ENCODE measurements at regions not wholly inside any gene's neighbourhood (a gene's known extent, or its start where the extent isn't known, plus 50 kb on each side); places are given as distances from the start of the nearest gene placed in this dataset.

DNA sequence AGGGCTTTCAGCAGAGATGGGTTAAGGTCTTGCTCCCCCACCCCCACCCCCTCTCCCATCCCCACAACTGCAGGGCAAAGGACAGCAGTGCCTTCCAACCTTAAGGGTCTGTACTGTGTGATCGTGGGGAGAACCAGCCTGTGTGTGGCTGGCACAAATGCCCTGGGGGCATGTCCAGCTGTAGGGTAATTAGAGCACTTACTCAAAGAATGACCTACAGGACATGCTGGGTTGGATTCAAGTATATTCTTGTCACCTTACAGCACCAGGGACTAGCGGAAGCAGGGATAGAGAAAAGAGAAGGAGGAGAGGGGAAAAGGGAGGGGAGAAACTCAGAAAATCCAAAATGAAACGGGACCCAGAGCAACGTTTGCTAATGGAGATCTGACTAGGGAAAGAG, 191.3 kb upstream of the GATB start:
- TF ChIP-seq, protein P1, sequence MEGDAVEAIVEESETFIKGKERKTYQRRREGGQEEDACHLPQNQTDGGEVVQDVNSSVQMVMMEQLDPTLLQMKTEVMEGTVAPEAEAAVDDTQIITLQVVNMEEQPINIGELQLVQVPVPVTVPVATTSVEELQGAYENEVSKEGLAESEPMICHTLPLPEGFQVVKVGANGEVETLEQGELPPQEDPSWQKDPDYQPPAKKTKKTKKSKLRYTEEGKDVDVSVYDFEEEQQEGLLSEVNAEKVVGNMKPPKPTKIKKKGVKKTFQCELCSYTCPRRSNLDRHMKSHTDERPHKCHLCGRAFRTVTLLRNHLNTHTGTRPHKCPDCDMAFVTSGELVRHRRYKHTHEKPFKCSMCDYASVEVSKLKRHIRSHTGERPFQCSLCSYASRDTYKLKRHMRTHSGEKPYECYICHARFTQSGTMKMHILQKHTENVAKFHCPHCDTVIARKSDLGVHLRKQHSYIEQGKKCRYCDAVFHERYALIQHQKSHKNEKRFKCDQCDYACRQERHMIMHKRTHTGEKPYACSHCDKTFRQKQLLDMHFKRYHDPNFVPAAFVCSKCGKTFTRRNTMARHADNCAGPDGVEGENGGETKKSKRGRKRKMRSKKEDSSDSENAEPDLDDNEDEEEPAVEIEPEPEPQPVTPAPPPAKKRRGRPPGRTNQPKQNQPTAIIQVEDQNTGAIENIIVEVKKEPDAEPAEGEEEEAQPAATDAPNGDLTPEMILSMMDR (IDR thresholded peaks at IDR 0.05; ENCODE audit: low read depth, low read length, poor library complexity, severe bottlenecking) = no peak
- no peak for TF ChIP-seq EZH2phosphoT487 (IDR thresholded peaks at IDR 0.05; ENCODE audit: borderline replicate concordance, low read length)

Measured in DOHH2 (cell line).